ENCODE measurements at regions not wholly inside any gene's neighbourhood (a gene's known extent, or its start where the extent isn't known, plus 50 kb on each side); places are given as distances from the start of the nearest gene placed in this dataset.
"Not testable (repeated sequence)": the region's sequence is repeated elsewhere in the genome, so short reads cannot be mapped to it uniquely, and the experiment has no call there.

DNA sequence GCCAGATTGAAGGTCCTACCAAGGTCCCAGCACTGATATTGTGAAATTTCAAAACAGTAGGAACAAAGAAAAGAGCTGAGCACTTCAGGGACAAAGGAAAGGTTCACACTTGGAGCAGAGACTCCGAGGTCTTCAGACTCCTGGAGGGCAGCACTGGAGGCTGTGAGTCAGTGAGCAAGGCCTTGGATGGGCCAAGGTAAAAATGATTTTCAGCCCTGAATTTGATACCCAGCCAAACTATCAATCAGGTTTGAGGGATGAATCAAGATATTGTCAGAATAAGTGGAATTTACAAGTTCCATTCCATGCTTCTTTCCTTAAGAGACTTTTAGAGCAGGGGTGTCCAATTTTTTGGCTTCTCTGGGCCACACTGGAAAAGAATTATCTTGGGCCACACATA is 111.7 kb downstream of the ADRA2C start:
- no peak overlapping the region for H3K27ac ChIP-seq
- TF ChIP-seq, protein P1, sequence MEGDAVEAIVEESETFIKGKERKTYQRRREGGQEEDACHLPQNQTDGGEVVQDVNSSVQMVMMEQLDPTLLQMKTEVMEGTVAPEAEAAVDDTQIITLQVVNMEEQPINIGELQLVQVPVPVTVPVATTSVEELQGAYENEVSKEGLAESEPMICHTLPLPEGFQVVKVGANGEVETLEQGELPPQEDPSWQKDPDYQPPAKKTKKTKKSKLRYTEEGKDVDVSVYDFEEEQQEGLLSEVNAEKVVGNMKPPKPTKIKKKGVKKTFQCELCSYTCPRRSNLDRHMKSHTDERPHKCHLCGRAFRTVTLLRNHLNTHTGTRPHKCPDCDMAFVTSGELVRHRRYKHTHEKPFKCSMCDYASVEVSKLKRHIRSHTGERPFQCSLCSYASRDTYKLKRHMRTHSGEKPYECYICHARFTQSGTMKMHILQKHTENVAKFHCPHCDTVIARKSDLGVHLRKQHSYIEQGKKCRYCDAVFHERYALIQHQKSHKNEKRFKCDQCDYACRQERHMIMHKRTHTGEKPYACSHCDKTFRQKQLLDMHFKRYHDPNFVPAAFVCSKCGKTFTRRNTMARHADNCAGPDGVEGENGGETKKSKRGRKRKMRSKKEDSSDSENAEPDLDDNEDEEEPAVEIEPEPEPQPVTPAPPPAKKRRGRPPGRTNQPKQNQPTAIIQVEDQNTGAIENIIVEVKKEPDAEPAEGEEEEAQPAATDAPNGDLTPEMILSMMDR (IDR thresholded peaks at IDR 0.05): no peak
- TF ChIP-seq ZFX (IDR thresholded peaks at IDR 0.05; ENCODE audit: borderline replicate concordance): no peak

DNA sequence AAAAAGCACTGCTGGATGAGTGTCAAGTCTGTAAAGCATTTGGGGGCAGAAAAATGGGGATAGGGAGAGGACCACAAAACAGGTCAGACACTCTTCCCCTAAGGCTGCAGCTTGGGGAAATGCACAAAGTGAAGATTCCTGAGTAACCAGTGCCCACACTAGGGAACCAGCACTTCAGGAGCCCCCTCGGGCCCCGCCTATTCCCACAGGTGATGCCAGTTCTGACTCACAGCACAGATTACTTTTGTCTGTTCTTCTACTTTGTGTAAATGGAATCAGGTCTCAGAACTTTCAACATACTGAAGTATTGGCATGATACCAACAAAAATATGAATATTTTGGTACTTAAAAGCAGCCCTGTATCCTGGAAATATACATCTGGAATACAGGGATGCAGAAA is 112.5 kb downstream of the ADRA2C start:
- no peak for TF ChIP-seq ZFX (IDR thresholded peaks at IDR 0.05; ENCODE audit: borderline replicate concordance)
- TF ChIP-seq, protein P1 (IDR thresholded peaks at IDR 0.05): no peak
- H3K27ac ChIP-seq: no peak overlapping the region

DNA sequence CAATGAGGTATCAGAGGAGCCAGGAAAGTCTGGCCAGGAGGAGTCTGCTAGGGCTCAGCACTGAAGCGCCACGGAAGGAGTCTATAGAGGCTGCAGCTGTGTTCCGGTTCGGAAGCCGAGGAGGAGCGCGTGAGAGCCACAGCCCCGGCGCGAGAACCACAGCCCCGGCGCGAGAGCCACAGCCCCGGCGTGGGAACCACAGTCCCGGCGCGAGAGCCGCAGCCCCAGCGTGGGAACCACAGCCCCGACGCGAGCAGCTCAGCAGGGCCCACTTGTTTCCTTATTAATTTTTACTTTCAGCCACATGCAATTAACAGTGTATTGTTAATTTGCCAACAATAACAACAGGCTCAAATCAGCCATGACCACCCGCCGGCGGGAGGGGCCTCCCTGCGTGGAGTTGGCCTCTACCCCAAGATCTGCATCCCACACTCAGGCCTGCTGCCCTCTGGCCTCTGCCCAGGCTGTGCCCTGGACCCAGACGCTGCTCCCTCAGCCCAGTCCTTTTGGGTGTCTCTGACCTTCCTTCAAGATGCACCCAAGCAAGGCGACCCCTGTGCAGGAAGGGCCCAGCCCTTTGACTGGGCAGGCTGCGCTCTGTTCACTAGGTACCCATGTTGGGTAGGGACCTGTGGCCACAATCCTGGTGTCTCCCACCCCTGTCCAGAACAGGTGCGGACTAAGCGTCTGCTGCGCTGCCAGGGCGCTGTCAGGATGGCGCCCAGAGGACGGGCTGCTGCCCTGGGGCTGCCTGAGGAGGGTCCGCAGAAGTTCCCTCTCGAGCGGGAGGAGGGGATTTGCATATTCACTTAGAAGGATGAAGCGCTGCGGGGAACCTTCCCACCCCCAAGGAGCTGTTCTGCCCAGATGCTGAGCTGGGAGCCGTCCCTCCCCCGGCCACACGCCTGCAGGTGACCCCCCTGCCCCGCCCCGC is 113.8 kb downstream of the ADRA2C start:
- TF ChIP-seq, protein P1 (IDR thresholded peaks at IDR 0.05): no peak
- TF ChIP-seq ZFX (IDR thresholded peaks at IDR 0.05; ENCODE audit: borderline replicate concordance): no peak
- H3K27ac ChIP-seq: no peak overlapping the region

DNA sequence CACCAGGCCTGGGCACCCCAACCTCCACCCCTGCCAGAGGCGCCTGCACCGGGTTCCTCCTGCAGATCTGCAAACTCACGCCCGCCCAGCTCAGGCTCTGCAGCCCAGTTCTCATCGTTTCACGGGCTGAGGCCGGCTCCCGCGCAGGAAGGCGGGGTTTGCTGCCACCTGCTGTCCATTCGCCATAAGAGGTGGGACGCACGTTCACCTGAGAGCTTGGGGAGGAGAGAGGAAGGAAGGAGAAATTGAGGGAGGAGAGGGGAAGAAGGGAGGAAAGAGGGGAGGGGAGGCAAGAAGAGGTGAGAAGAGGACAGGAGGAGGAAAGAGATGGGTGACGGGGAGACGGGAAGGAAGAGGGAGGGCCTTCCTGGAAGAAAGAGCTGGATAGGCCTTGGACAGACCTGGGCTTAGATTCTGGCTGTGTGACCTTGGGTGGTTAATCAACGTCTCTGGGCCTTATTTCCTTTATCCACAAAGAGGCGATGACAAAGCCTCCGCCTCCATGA is 114.5 kb downstream of the ADRA2C start:
- H3K27ac ChIP-seq: no peak overlapping the region
- TF ChIP-seq ZFX (IDR thresholded peaks at IDR 0.05; ENCODE audit: borderline replicate concordance): no peak
- TF ChIP-seq, protein P1 (IDR thresholded peaks at IDR 0.05): peak; percentile 87

DNA sequence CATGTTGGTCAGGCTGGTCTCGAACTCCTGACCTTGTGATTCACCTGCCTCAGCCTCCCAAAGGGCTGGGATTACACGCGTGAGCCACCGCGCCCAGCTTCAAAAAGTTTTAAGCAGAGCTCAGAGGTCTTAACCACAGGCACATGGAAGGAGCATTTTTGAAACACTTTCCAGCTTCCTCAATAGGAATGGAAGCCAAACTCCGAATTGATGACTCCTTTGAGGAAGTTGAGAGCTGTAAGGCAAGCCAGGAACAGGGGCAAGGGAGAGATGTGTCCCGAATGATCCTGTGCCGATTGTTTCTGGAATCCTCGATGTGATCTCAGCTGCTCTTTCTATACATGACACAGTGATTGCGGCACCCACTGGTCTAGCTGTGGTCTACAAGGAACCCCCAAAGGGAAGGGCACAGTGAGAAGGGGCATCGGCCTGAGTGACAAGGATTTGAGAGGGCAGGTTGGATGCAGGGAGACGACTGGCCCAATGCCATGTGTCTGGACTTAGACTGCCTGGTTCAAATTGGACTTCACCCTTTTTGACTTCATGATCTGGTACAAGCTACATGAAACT is 116.2 kb downstream of the ADRA2C start:
- H3K27ac ChIP-seq: not testable (repeated sequence)

DNA sequence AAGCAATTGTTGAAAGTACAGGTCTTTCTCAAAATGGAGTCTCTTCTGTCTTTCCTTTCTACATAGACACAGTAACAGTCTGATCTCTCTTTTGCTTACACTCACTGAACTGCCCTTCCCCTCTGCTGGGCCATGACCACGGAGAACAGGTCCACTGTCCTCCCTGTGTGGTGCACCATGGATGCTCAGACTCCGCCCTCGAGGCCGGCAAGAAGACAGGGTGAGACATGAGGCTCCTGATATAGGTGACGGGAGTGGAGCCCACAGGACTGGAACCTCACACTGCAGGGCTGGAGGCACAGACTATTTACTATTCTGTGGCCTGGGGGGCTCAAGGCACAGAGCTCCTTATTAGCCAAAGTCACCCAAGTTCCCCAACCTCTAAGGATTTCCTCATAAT is 118.1 kb downstream of the ADRA2C start:
- not testable (repeated sequence) for H3K27ac ChIP-seq

DNA sequence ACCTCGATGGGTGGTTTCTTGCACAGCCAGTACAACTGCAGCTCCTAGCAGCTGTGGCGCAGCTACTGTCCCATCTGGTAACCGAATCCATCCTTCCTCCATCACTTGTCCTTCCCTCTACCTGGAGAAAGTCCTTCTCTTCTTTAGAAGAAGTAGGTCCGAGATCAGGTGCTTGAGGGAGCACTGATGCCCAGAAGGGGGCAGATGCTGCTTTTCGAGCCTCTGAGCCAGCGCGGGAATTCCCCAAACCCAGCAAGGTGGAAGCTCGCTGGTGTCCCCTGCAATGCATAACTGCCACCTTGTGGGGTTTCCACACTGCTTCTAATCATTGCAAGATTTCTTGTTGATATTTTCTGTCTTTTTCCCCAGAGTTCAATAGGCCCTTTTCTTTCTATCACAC is 127.4 kb downstream of the ADRA2C start:
- not testable (repeated sequence) for H3K27ac ChIP-seq

DNA sequence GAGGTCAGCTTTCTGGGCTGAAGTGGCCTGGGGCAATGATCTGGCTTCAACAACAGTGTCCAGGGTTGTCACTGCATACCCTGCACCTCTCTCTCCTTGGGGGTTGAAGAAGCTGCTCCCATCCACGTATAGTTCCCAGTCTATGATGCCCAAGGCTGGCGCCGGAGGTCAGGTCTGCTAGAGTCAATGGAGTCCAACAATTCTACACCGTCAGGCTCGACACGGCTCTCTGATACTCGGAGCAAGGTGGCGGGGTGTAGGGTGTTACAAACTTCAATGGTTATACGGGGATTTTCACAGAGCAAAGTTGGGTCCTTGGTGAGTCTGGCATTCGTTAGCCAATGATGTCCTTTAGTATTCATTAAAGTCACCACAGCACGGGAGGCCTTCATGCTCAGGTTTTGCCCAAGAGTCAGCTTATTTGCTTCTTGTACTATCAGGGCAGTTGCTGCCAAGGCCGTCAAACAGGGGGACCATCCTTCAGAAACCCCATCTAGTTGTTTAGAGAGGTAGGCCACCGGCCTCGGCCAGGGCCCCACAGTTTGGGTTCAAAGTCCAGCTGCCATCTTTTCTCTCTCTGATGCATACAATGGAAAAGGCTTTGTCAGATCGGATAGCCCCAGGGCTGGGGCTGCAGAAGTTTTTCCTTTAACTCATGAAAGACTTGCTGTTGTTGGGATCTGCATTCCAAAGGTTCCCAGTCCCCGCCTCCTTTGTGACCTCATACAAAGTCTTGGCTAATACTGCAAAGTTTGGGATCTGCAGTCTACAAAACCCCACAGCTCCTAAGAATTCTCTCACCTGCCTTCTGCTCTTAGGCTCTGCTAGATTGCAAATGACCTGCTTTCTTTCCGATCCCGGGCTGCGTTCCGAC is 128.1 kb downstream of the ADRA2C start:
- H3K27ac ChIP-seq: not testable (repeated sequence)

DNA sequence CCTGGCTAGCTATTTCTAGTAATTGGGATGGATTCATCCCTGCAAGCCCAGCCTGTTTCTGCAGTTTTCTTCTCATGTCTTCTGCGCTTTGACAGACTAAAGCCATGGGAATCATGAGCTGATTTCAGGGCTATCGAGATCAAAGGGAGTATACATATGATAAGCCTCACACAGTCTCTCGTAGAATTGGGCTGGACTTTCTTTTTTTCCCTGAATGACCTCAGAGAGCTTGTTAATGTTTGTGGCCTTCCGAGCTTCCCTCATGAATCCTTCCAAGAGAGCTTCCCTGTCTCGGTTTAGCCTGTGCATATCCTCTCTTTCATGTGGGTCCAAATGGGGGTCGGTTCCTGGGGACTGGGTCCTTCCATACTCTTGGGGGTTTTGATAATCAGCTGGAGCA is 130.3 kb downstream of the ADRA2C start:
- H3K27ac ChIP-seq: no peak overlapping the region
- TF ChIP-seq, protein P1 (IDR thresholded peaks at IDR 0.05): no peak
- TF ChIP-seq ZFX (IDR thresholded peaks at IDR 0.05; ENCODE audit: borderline replicate concordance): no peak

DNA sequence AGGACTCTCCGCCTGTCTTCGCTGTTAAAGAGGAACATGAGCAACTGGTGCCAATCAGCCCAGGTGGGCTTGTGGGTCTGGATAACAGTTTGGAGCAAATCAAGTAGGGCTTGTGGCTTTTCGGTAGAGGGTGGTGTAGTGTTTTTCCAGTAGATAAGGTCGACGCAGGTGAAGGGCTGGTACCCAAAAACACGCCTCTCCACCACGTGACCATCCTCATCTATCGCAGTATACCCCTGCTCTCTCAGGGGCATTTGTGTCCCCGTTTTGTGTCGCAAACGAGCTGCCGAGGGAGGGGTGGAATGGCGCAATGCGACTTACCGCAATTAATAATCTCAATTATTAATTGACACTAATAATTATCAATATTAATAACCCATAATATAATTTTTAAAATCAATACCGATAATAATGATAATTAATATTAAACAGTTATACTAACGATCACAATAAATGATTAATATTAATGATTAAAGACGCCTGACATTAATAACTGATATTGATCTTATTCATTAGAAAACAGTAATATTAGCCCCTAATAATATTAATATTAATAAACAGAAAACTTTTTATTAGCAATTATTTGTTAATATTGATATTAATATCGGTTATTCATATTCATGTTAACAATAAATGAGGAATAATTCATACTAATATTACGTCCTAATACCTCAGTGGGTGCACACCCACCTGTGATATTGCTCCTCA is 130.8 kb downstream of the ADRA2C start:
- not testable (repeated sequence) for H3K27ac ChIP-seq

Data from 22Rv1 (cell line).